Daoy (cell line): ENCODE measurements at regions not wholly inside any gene's neighbourhood (a gene's known extent, or its start where the extent isn't known, plus 50 kb on each side); places are given as distances from the start of the nearest gene placed in this dataset.

Experiments
- DNase-seq: peaks from one replicate; pipeline ENCODE4 v3.0.0-alpha.2; 2015; ENCODE audit warnings: low read depth

DNA sequence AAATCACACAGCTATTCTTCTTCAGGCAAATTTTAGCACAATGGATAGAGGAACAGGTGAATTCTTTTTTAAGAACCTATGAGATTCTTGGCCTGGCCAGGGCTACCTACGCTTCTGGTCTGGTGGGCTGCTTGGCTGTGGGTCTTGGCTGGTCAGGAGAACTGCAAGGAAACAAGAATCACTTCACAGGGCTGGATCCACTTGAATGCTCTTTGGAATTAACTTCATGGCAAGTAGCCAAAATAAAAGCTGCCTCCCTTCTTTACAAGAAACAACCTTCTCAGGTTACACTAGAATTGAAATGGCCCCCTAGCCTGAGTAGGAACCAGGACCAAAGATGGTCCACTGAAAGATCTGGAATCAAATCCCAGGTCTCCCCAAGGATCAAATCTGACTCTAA, 519.1 kb downstream of the IQCM start:
- no peak for DNase-seq

DNA sequence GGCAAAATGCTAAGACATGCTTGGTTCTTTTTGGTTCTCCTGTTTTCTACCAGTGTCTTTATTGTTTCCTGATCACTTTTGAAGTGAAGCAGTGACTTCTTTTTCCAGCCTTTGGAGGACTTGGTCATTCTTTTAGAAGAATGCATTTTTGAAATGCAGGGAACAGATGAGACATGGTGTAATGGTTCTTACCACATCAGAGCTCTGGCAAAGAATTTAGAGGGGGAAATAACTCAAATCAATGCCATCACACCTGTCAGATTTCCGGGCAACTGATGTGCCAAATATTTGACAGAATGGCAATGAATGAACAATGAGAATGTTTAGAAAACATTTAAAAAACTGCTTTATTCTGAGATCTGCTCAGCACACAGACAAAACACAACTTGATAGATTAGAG, 519.6 kb downstream of the IQCM start:
- DNase-seq: no peak

DNA sequence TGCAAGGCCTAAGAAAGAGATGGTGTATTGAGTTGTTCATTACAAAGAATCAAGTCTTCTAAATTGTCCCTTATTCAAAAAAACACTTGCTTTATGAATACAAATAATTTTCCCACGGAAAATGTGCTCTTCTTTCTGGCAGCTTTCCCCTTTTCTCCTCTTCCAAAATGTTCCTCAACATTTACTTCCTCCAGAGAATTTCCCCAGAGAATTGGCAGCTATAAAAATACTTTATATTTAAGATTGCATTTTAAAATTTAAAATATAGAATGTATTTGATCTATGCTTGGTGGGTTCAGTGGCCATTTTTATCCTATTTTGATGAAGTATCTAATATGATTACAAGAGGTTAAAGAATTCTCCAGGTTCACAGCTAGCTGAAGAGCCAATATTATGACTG, 521.0 kb downstream of the IQCM start:
- no peak for DNase-seq

DNA sequence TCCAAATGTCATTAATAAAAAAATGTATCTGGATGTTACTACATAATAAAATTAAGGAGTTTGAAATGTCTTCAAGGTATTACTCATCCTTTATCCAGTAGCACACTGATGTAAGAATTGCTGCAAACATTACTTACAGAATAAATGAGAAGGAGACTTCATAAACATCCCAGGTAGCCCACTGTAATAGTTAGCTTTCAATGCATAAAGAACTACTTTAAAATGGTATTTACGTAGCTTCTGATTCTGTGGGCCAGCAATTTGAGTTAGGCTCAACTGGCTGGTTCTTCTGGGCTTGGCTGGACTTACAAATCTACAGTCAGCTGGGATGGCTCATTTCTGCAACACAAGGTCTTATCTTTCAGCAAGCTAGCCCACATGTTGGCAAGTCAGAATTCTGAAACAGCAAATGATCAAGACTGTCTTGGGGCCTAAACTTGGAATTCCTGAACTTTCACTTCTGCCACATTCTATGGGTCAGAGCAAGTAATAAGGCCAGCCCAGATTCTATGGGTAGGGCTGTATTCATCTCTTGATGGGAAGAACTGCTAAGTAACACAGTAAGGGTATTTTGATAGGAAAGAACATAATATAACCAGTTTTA, 522.5 kb downstream of the IQCM start:
- no peak for DNase-seq

DNA sequence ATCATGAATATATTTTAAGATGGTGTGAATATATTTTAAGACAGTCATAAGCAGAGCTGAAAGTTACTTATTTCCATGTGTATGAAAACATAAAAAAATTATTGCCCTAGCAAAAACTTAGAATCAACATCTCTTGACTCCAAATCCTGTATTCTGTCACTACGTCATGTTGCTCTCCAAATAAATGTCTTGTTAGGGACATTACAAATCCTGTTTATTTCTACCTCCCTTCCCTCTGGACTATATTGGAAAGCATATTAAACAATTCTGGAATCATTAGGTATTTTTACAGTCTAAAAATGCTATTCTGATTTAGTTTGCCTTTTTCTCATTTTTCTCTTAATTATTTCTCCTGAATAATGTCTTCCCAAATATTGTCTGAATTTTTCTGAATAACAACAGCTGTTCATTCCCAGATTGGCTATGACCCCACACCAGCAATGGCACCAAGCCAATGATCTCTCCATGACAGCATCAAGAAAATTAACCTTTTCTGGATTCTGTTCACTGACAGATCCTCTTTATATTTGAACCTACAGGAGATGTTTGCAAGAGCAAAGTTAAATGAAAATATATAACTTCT, 523.1 kb downstream of the IQCM start:
- DNase-seq: no peak

DNA sequence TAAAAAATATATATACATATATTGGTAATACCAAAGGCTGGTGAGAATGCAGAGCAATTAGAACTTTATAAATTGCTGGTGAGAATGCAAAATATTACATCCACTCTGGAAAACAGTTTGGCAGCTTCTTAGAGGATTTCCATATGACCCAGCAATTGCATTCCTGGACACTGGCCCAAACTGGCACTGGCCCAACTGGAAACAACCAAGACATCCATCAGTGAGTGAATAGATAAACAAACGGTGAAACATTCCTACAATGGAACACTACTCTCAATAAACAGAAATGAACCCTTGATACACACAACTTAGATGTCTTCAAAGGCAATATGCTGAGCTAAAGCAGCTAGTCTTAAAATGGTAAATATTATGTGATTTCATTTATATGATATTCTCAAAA, 524.2 kb downstream of the IQCM start:
- no peak for DNase-seq

DNA sequence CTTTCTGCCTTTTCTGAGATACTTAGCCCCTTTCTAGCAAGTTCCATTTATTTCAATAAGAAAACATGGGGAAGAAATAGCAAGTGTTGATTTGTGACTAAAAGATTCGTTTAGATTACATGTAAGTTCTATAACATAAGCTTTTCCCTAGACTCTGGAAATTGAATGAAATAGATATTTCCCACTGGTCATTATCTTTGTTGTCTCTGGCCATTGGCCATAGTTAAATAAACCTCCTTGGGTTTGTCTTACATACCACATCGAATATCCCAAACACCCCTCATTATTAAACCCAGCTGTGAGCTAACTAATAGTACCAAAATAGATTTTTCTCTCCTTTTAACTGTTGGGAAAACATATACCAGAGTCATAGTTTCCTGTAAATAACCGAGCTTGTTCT, 534.8 kb downstream of the IQCM start:
- DNase-seq: no peak

DNA sequence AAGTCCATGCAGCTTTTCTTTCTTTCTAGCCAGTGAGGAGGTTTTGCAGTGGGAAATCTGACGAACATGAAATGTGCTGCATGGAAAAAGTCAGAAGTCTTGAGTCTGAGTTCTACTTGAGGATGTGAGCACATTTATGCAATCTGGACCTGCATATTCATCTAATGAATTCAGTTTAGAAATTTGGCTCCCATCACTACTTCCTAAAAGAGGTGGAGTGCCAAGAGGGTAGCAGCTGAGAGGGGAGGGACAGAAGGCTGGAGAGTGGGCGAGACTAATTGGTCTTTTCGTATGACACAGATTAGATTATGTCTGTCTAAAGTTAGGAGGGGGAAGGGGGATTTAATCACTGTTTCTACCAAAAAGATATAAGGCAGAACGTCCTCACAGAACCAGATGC, 535.9 kb downstream of the IQCM start:
- DNase-seq: no peak

DNA sequence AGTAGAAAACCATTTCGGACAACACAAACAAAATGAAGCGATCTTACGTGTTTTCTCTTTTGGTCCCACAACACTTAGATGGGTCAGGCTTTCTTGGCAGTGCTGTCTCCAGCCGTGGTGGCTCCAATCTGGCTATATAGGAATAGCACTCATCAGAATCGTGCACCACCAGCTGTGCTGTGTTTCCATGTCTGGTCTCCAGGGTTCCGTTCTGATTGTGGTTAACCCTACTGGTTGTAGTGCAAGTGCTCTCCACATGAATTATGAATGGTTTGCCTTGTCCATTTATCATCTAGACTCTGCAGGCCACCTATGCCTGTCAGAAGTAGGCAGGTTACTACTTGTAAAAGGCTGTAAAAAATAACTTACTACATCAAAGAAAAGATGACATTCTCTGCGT, 536.3 kb downstream of the IQCM start:
- DNase-seq: no peak

DNA sequence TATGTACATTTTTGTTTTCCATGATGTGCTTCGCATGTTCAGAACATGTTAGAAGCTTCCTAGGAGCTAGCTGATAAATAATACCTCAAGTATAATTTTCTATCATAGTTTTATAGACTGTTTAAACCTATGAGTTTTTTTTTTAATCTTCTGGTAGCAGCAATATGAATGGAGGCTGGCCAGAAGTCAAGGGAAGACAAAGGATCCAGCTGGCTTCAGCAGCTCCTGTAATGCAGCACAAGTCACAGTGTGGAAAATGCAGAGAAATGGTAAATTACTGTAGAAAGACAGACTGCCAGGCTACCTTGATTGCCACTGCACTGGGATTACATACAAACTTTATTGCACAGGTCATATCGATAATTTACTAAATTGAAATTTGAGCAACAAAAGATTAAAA, 537.9 kb downstream of the IQCM start:
- DNase-seq: no peak

DNA sequence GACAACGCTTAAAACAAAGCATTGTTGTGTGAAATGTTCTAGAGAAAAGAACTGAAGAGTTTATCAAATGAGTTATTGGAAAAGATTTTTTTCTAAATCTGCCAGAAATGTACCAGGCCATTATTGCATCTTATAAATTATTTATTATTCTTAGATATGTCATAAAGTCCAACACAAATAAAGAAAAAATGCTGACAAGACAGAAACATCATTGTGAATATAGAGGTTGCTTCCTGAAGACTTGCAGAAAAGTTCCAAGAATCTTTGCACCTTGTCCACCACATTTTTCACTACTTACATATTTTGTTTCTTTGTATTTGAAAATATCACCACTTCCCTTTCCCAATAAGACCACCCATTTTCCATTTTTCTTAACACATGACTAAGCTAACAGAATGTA, 545.8 kb downstream of the IQCM start:
- no peak for DNase-seq

DNA sequence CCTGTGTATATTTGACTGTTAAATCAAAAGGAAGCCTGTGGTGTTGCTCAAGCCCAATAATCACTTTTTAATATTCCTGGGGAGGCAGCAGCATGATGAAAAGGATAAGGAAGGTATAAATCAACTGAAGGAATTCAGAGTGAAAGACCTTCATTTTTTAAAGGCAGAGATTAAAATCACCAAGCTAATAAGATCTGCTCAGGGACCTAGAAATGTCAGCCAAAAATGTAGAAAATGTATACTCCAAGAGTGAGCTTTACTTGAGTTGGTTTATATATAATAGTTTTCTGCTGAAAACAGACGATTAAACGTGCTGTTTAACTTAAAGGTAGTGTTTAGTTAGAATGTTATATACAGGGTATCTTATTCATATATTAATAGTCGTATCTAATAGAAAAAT, 549.3 kb downstream of the IQCM start:
- no peak for DNase-seq

DNA sequence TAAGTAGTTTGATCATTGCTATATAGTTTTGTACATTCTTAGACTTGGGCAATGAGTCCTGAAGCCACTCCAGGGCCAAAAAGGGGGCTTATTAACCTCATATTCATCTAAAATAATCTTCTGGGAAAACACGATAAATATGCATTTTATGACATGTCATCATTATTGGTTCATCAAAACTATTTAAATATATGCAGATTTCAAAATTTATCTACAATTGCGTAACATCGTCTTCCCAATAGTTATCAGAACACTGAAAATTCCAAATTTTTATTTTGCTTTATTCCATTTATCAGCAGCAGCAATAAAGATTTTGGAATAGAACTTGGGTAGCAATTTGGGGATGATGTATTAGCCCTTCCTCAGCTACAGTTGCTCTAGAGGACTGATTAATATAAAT, 550.0 kb downstream of the IQCM start:
- no peak for DNase-seq

DNA sequence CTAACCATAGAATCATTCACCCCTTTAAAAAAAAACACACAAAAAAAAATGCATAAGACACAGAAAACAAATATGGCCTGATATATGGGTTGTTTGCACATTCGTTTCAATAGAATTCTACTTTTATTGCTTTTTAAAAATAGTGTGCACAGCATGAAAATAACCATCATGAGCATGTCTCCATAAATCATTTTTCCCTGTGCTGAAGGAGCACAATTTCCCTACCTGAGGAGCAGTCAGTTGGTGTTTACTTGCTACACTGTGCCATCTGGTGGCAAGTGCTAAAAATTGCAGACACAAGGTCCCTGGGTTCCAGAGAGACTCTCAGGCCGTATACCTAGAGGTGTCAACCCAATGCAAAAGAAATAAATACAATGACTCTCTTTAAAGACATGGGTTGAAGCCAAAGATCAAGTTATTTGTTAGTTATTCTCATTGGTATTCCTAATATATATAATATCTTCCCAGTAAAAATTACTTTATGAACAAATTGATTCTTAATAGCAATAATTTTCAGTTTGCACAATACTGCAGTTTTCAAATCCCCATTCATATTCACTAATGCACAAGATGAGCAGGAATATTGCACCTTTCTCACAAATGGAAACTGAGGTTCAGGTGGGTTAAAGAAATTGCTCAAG, 551.4 kb downstream of the IQCM start:
- DNase-seq: peak; percentile 2

DNA sequence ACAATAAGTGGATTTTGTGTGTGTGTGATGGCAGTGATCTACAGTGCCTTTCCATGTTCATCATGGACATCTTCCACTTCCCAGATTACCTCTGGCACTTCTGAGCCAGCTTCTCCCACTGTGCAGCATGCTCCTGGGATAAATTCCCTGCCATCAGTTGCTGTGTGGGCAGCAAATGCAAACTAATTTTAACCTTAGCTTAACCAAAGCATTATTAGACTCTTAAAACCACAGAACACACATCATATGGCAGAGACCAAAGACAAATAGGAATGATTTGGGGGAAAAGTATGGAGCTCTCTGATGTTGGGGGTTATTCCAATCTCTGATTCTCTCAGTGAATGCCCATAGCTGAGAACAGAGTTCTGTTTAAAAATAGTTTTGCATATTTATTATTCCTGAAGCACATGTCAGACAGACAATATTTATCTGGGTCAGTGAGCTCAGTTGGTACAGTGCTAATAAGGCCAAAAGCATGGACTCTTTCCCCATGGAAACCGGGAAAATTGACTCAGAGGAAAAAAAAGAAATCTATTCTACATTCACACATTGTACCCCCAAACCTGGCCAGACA, 567.4 kb downstream of the IQCM start:
- DNase-seq: no peak

DNA sequence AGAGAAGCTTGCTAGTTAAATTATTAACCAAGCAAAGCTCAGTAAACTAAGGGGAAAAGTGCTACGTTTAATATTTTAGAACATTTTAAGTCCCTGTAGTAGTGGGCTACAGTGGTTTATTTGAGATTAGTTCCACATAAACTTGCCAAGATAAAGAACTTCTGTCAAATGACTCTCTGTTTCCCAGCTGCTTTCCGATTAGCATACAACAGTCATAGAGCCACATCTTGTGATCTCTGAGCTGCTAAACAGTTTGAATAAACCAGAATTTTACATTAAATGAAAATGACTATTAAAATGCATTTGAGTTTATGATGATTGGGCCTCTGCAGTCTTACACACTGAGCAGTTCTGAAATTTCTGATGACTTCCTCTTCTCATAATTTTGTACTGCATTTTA, 568.5 kb downstream of the IQCM start:
- DNase-seq: no peak

DNA sequence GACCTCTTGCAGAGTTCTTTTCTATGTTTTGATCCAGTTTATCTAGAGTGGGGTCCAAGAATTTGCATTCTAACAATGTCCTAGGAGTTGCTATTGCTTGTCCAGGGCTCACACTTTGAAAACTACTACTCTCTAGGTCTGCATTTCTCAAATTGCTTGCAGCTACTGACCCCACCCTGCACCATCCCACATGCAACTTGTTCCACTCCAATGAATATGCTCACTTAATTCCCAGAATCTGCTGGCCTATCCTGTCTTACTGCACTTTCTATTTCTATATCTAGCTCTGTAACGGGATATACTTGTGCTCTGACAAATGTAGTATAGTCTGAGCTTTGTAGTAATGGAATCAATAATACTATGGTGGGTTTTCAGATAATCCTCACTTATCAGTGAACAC, 570.3 kb downstream of the IQCM start:
- no peak for DNase-seq

DNA sequence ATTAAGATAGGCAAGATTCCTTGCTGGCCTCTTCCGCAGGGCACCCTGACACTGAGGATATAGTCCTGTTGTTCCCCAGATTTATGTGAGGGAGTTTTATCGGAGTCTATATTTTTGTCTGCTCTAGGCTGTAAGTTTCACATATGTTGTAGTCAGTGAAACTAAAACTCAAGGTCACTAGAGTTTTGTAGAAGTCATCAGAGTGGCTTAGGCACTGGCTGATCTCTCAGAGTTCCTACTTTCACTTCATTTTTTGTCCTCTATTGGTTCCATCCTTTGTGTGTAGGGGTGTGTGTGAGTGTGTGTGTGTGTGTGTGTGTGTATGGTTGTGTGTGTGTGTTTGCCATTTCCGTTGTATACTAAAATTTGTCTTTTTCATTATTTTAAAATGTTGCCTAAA, 577.5 kb downstream of the IQCM start:
- DNase-seq: no peak

DNA sequence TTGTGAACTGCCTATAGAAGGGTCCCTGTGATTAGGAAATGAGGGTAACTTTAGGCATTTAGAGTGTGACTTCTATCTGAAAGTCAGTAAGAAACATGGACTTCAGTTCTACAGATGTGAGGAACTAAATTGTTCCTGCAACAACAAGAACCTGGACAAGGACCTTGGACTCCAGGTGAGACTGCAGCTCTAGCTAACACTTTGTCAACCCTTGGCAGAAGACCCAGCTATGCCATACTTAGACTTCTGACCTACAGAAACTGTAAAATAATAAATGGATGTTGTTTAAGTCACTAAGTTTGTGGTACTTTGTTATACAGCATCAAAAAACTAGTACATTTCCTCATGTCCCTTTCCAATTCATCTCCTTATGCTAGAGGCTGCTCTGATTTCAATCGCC, 580.8 kb downstream of the IQCM start:
- DNase-seq: no peak

DNA sequence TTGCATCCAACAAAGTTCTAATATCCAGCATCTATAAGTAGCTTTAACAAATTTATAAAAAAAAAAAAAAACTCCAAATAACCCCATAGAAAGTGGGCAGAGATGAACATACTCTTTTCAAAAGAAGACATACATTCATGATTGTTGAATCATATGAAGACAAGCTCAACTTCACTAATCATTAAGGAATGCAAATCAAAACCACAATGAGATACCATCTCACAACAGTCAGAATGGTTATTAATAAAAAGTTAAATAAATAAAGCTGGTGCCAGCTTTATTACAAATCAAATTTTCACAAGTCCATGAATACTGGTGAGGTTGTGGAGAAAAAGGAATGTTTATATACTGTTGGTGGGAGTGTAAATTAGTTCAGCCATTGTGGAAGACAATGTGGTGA, 592.0 kb downstream of the IQCM start:
- DNase-seq: no peak

DNA sequence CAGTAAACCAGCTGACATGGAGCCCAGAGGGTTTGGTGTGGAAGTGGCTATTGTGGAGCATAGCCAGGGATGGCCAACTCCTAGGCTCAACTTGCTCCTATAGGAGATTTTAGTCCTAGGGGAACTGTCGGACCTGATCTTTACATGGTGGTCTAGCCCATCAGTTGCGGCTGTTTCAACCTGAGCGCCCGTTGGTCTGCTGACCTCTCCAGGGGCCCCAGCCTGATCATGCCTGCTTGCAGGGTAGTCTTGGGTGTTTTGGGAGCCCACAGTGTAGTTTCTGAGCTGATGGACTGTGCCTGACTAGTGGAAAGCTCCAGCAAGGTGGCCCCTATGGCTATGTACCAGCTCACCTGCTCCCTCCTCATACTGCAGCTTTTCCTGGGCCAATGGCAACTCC, 597.0 kb downstream of the IQCM start:
- no peak for DNase-seq

DNA sequence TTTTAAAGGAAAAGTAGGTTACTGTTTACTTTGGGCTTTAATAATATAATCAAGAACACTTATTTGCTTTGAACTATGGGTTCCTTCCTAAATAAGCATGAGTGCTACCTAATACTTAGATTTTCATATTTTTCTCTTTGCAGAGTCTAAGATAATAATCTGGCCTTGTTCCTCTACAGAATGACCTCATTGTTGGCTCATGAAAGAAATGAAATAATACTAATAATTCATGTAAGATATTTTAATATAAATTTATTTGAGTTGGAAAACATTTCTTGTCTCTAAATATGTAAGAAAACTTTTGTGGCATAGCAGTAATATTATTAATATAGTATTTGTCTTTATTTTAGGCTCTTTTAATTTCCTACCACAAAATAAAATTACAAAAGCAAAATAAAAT, 601.3 kb downstream of the IQCM start:
- no peak for DNase-seq

DNA sequence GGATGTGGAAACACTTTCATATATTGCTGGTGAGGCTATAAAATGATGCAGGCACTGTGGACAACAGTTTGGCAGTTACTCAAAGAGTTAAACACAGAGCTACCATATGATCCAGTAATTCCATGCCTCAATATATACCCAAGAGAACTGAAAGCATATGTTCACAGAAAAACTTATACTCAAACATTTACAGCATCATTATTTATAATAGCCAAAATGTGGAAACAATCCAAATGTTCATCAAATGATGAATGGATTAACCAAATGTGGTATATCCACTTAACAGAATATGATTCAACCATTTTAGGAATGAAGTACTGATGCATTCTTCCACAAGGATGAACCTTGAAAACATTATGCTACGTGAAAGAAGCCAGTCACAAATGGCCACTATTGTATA, 603.8 kb downstream of the IQCM start:
- no peak for DNase-seq
